ENCODE measurements at regions not wholly inside any gene's neighbourhood (a gene's known extent, or its start where the extent isn't known, plus 50 kb on each side); places are given as distances from the start of the nearest gene placed in this dataset.

GRCh38 chr4:152000518-152000917 is 239.7 kb upstream of the GATB start:
- no peak overlapping the region for H3K27ac Mint-ChIP-seq
- no peaks in the 10 kb centered on the region for H3K9me3 Mint-ChIP-seq (ENCODE audit: low read depth)
- H3K27me3 Mint-ChIP-seq = peaks cover 33% of the 10 kb centered on the region
- H3K4me1 Mint-ChIP-seq (ENCODE audit: low read depth) = no peaks in the 10 kb centered on the region
- no peak for DNase-seq (ENCODE audit: low spot score, unreplicated experiment)
- no peak overlapping the region for H3K4me3 Mint-ChIP-seq (ENCODE audit: low read depth)
- TF ChIP-seq CTCF (IDR thresholded peaks at IDR 0.05; ENCODE audit: unreplicated experiment) = no peak
- H3K36me3 Mint-ChIP-seq (ENCODE audit: insufficient read depth) = no peaks in the 10 kb centered on the region

GRCh38 chr4:151998723-151999122 is 237.9 kb upstream of the GATB start:
- Mint-ChIP-seq H3K4me1 (ENCODE audit: low read depth) (no peaks in the 10 kb centered on the region), H3K4me3 (ENCODE audit: low read depth) (no peak overlapping the region), H3K9me3 (ENCODE audit: low read depth) (no peaks in the 10 kb centered on the region), H3K36me3 (ENCODE audit: insufficient read depth) (no peaks in the 10 kb centered on the region), H3K27ac (no peak overlapping the region), H3K27me3 (peaks cover 20% of the 10 kb centered on the region)
- no peak for TF ChIP-seq CTCF (IDR thresholded peaks at IDR 0.05; ENCODE audit: unreplicated experiment)
- no peak for DNase-seq (ENCODE audit: low spot score, unreplicated experiment)

GRCh38 chr4:151997461-151997860 is 236.7 kb upstream of the GATB start:
- no peak for TF ChIP-seq CTCF (IDR thresholded peaks at IDR 0.05; ENCODE audit: unreplicated experiment)
- Mint-ChIP-seq H3K27me3 (peaks cover 10% of the 10 kb centered on the region), H3K36me3 (ENCODE audit: insufficient read depth) (no peaks in the 10 kb centered on the region), H3K4me1 (ENCODE audit: low read depth) (no peaks in the 10 kb centered on the region), H3K4me3 (ENCODE audit: low read depth) (no peak overlapping the region), H3K27ac (no peak overlapping the region), H3K9me3 (ENCODE audit: low read depth) (no peaks in the 10 kb centered on the region)
- no peak for DNase-seq (ENCODE audit: low spot score, unreplicated experiment)

- H3K4me3 Mint-ChIP-seq (ENCODE audit: low read depth) = no peak overlapping the region
- peaks cover 7% of the 10 kb centered on the region for H3K27me3 Mint-ChIP-seq
- H3K4me1 Mint-ChIP-seq (ENCODE audit: low read depth) = no peaks in the 10 kb centered on the region
- DNase-seq (ENCODE audit: low spot score, unreplicated experiment) = no peak
- no peaks in the 10 kb centered on the region for H3K9me3 Mint-ChIP-seq (ENCODE audit: low read depth)
- no peak overlapping the region for H3K27ac Mint-ChIP-seq
- H3K36me3 Mint-ChIP-seq (ENCODE audit: insufficient read depth) = no peaks in the 10 kb centered on the region
- no peak for TF ChIP-seq CTCF (IDR thresholded peaks at IDR 0.05; ENCODE audit: unreplicated experiment)
These were observed 233.6 kb upstream of the GATB start for GRCh38 chr4:151994429-151994828.

GRCh38 chr4:151993521-151993920 is 232.7 kb upstream of the GATB start:
- H3K4me3 Mint-ChIP-seq (ENCODE audit: low read depth) = no peak overlapping the region
- no peaks in the 10 kb centered on the region for H3K9me3 Mint-ChIP-seq (ENCODE audit: low read depth)
- H3K27ac Mint-ChIP-seq = no peak overlapping the region

More at GRCh38 chr4:151993521-151993920, 232.7 kb upstream of the GATB start:
- no peak for TF ChIP-seq CTCF (IDR thresholded peaks at IDR 0.05; ENCODE audit: unreplicated experiment)
- Mint-ChIP-seq H3K27me3 (peaks cover 3% of the 10 kb centered on the region), H3K4me1 (ENCODE audit: low read depth) (no peaks in the 10 kb centered on the region), H3K36me3 (ENCODE audit: insufficient read depth) (no peaks in the 10 kb centered on the region)
- no peak for DNase-seq (ENCODE audit: low spot score, unreplicated experiment)

All from progenitor cell of endocrine pancreas (in vitro differentiated cells).